HEK293 (cell line): ENCODE measurements at regions not wholly inside any gene's neighbourhood (a gene's known extent, or its start where the extent isn't known, plus 50 kb on each side); places are given as distances from the start of the nearest gene placed in this dataset.
"Not testable (repeated sequence)": the region's sequence is repeated elsewhere in the genome, so short reads cannot be mapped to it uniquely, and the experiment has no call there.

Experiments
- YY1 ChIP-seq: fragments of 450-650 bp; formaldehyde crosslinking; IDR thresholded peaks from 2 replicates; pipeline ENCODE4 v1.5.1; 2018; ENCODE audit warnings: missing biosample characterization, missing genetic modification characterization
- ZNF132 ChIP-seq: fragments of 450-650 bp; formaldehyde crosslinking; IDR thresholded peaks from 2 replicates; pipeline ENCODE4 v1.5.1; 2017; ENCODE audit warnings: missing biosample characterization, missing genetic modification characterization, borderline replicate concordance
- TF ChIP-seq, protein P1 (sequence below): fragments of 450-650 bp; formaldehyde crosslinking; IDR thresholded peaks from 2 replicates; pipeline ENCODE4 v1.5.1; 2016; ENCODE audit warnings: missing biosample characterization, missing genetic modification characterization

DNA sequence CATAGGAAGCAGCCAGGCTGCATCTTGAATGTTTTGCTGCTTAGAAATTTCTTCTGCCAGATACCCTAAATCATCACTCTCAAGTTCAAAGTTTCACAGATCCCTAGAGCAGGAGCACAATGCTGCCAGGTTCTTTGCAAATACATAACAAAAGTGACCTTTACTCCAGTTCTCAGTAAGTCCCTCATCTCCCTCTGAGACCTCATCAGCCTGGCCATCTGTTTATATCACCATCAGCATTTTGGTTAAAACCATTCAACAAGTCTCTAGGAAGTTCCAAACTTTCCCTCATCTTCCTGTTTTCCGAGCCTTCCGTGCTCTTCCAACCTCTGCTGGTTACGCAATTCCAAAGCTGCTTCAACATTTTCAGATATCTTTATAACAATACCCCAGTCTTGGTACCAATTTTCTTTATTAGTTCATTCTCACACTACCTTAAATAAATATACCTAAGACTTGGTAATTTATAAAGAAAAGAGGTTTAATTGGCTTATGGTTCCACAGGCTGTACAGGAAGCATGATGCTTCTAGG lies 204.8 kb upstream of the STT3B start:
- TF ChIP-seq ZNF132, YY1 (tag by site-specific recombination): not testable (repeated sequence)
- TF ChIP-seq, protein P1, sequence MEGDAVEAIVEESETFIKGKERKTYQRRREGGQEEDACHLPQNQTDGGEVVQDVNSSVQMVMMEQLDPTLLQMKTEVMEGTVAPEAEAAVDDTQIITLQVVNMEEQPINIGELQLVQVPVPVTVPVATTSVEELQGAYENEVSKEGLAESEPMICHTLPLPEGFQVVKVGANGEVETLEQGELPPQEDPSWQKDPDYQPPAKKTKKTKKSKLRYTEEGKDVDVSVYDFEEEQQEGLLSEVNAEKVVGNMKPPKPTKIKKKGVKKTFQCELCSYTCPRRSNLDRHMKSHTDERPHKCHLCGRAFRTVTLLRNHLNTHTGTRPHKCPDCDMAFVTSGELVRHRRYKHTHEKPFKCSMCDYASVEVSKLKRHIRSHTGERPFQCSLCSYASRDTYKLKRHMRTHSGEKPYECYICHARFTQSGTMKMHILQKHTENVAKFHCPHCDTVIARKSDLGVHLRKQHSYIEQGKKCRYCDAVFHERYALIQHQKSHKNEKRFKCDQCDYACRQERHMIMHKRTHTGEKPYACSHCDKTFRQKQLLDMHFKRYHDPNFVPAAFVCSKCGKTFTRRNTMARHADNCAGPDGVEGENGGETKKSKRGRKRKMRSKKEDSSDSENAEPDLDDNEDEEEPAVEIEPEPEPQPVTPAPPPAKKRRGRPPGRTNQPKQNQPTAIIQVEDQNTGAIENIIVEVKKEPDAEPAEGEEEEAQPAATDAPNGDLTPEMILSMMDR (tag by site-specific recombination) = not testable (repeated sequence)
